ENCODE measurements at regions not wholly inside any gene's neighbourhood (a gene's known extent, or its start where the extent isn't known, plus 50 kb on each side); places are given as distances from the start of the nearest gene placed in this dataset.

DNA sequence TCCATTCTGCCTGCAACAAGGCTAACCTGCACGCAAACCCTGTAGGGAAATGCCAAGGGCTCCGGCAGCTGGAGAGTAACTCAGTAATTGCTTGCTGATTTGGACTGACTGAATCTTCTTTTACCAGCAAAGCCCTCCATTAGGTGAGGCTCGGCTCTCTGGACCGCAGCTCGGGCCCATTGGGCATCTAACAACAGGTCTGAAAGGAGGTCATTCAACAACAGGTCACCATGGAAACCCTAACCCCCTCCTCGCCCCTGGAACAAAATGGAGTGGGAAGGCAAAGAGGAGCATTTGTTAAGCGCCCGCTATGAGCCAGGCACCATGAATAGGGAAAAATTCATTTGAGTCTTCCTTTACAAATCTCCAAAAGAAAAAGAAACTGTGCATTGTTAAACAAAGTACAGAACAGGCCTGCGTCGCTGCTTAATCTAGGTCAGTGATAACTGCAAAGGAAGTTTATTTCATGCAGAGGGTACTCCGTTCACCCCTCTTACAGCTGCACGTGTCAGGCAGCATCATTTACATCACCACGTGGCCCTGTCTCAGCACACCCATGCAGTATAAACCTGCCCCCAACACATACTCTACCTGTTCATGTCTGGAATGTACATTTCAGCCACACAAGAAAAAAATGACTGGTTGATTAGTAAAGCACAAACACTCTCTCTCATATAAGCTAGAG lies 248.8 kb upstream of the NEBL start:
- Mint-ChIP-seq H3K9me3 (no peaks in the 10 kb centered on the region), H3K27ac (no peak overlapping the region), H3K36me3 (no peaks in the 10 kb centered on the region), H3K4me1 (no peaks in the 10 kb centered on the region), H3K27me3 (peaks cover 0 to 2% of the 10 kb centered on the region in 2 donors), H3K4me3 (no peak overlapping the region)
- ChIA-PET CTCF (no interaction called here), POLR2A (no interaction called here)
- ATAC-seq (replicated peaks in 1 of 4) (no peak), DNase-seq (no peak)
- H3K4me1 ChIP-seq (ENCODE audit: control insufficient read depth in 1 of 2, extremely low read depth in 1 of 2, insufficient read depth in 2 of 2, low read length in 2 of 2) = no peaks in the 10 kb centered on the region
- H3K9me3 ChIP-seq = no peaks in the 10 kb centered on the region
- no peaks in the 10 kb centered on the region for H3K36me3 ChIP-seq (ENCODE audit: control insufficient read depth in 2 of 2, extremely low read depth in 1 of 2, insufficient read depth in 1 of 2, low read length in 1 of 2)
- no peak overlapping the region for H3K27ac ChIP-seq (ENCODE audit: low read length)
- no peak overlapping the region for H3K4me3 ChIP-seq (ENCODE audit: control insufficient read depth in 1 of 2, extremely low read depth in 1 of 2, low read length in 1 of 2)
- H3K27me3 ChIP-seq (replicated peaks in 1 of 2; ENCODE audit: control insufficient read depth in 2 of 2, extremely low read depth in 1 of 2, insufficient read depth in 2 of 2, low read length in 1 of 2) = peaks cover 0 to 3% of the 10 kb centered on the region in 2 experiments
- 70% methylated on average over 2 of the region's 13 CpGs for WGBS (ENCODE audit: insufficient coverage)

DNA sequence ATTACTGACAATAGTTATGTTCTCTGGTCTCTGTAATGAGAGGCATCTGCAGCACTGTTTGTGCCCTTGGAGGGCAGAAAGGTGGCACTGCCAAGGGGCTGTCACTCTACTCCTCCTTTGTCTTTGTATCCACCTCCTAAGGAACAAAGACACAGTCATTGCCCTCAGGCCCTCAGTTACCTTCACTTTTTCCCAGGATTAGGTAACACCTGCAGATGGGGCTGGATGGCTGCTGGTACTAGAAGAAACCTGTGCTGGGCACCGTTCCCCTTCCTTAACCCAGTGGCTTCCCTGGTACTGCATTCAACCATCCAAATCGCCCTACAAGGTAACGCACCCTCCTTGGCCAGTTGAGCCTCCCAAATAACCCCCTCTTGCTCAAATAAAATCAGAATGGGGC lies 246.9 kb upstream of the NEBL start:
- DNase-seq = no peak
- H3K9me3 ChIP-seq = no peaks in the 10 kb centered on the region
- Mint-ChIP-seq H3K4me1 (no peaks in the 10 kb centered on the region), H3K36me3 (no peaks in the 10 kb centered on the region), H3K4me3 (no peak overlapping the region), H3K9me3 (no peaks in the 10 kb centered on the region), H3K27ac (no peak overlapping the region), H3K27me3 (peaks cover 0 to 2% of the 10 kb centered on the region in 2 donors)
- POLR2A ChIA-PET = no interaction called here
- H3K36me3 ChIP-seq (ENCODE audit: control insufficient read depth in 2 of 2, extremely low read depth in 1 of 2, insufficient read depth in 1 of 2, low read length in 1 of 2) = no peaks in the 10 kb centered on the region
- no peaks in the 10 kb centered on the region for H3K4me1 ChIP-seq (ENCODE audit: control insufficient read depth in 1 of 2, extremely low read depth in 1 of 2, insufficient read depth in 2 of 2, low read length in 2 of 2)
- no peak overlapping the region for H3K4me3 ChIP-seq (ENCODE audit: control insufficient read depth in 1 of 2, extremely low read depth in 1 of 2, low read length in 1 of 2)
- no peak overlapping the region for H3K27ac ChIP-seq (ENCODE audit: low read length)
- CTCF ChIA-PET = no interaction called here
- ATAC-seq (replicated peaks in 1 of 4) = no peak
- H3K27me3 ChIP-seq (replicated peaks in 1 of 2; ENCODE audit: control insufficient read depth in 2 of 2, extremely low read depth in 1 of 2, insufficient read depth in 2 of 2, low read length in 1 of 2) = peaks cover 0 to 3% of the 10 kb centered on the region in 2 experiments
- no CpG with 5 or more reads among the region's 3 CpGs for WGBS (ENCODE audit: insufficient coverage)

DNA sequence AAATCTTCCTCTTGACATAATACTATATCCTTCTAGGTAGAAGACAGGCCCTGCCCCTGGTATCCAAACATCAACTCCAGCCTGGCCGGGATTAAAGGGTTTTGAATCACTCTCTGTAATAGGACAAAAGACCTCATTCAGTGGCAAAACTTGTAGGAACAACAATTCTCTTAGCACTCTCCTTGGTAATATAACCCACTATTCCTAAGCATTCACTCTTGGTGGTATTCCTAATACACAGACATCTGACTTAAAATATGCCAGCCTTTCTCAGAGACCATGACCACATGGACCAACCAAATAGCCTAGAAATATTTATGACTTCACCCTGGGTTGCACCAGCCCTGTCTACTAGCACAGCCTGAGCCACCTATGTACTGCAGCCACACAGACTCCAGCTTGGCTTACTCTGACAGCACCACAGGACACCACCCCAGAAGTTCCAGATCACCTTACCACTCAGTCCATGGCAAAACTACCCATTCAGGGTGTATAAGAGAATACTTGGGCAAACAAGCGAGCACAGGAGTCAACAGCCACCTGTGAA lies 244.9 kb upstream of the NEBL start:
- no peak overlapping the region for H3K27ac ChIP-seq (ENCODE audit: low read length)
- Mint-ChIP-seq H3K4me3 (no peak overlapping the region), H3K4me1 (no peaks in the 10 kb centered on the region), H3K27ac (no peak overlapping the region), H3K27me3 (peaks cover 0 to 2% of the 10 kb centered on the region in 2 donors), H3K36me3 (no peaks in the 10 kb centered on the region), H3K9me3 (no peaks in the 10 kb centered on the region)
- DNase-seq (no peak), ATAC-seq (replicated peaks in 1 of 4) (no peak)
- H3K4me3 ChIP-seq (ENCODE audit: control insufficient read depth in 1 of 2, extremely low read depth in 1 of 2, low read length in 1 of 2) = no peak overlapping the region
- WGBS (ENCODE audit: insufficient coverage) = 63% methylated on average over 1 of the region's 2 CpGs
- no peaks in the 10 kb centered on the region for H3K9me3 ChIP-seq
- no peaks in the 10 kb centered on the region for H3K36me3 ChIP-seq (ENCODE audit: control insufficient read depth in 2 of 2, extremely low read depth in 1 of 2, insufficient read depth in 1 of 2, low read length in 1 of 2)
- no peaks in the 10 kb centered on the region for H3K4me1 ChIP-seq (ENCODE audit: control insufficient read depth in 1 of 2, extremely low read depth in 1 of 2, insufficient read depth in 2 of 2, low read length in 2 of 2)
- peaks cover 0 to 5% of the 10 kb centered on the region in 2 experiments for H3K27me3 ChIP-seq (replicated peaks in 1 of 2; ENCODE audit: control insufficient read depth in 2 of 2, extremely low read depth in 1 of 2, insufficient read depth in 2 of 2, low read length in 1 of 2)
- CTCF ChIA-PET = no interaction called here
- POLR2A ChIA-PET = no interaction called here

DNA sequence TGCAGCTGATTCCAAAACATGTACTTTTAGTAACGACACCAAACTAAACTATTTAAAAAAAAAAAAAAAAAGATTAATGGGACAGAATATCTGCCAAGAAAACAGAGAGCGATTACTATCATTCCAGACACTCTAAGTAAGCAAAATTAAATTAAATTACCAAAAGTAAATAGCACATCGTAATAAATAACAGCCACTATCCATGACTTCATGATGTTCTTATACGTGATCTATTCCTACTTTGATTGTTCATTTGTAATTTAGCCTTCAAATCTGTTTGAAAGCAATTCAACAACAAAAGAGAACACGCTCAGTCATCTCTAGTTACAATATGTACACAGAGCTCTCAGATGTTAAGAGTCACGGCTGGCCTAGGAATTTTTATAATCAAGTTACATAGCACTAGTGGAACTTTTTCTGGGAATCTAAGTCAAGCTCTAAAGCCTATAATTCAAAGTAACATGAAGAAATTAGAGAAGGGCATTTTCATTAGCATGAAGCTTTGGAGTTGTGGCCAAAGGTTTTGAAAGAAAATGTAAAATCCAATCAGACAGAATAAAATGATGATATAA lies 241.7 kb upstream of the NEBL start:
- H3K4me1 ChIP-seq (ENCODE audit: control insufficient read depth in 1 of 2, extremely low read depth in 1 of 2, insufficient read depth in 2 of 2, low read length in 2 of 2) = no peaks in the 10 kb centered on the region
- peaks cover 0 to 8% of the 10 kb centered on the region in 2 experiments for H3K27me3 ChIP-seq (replicated peaks in 1 of 2; ENCODE audit: control insufficient read depth in 2 of 2, extremely low read depth in 1 of 2, insufficient read depth in 2 of 2, low read length in 1 of 2)
- ATAC-seq (replicated peaks in 1 of 4) = no peak
- no CpG with 5 or more reads among the region's 6 CpGs for WGBS (ENCODE audit: insufficient coverage)
- DNase-seq = no peak
- H3K9me3 ChIP-seq = no peaks in the 10 kb centered on the region
- no peaks in the 10 kb centered on the region for H3K4me1 Mint-ChIP-seq
- POLR2A ChIA-PET = no interaction called here
- no peaks in the 10 kb centered on the region for H3K36me3 ChIP-seq (ENCODE audit: control insufficient read depth in 2 of 2, extremely low read depth in 1 of 2, insufficient read depth in 1 of 2, low read length in 1 of 2)
- no peaks in the 10 kb centered on the region for H3K36me3 Mint-ChIP-seq
- H3K4me3 ChIP-seq (ENCODE audit: control insufficient read depth in 1 of 2, extremely low read depth in 1 of 2, low read length in 1 of 2) = no peak overlapping the region
- H3K9me3 Mint-ChIP-seq = no peaks in the 10 kb centered on the region
- peaks cover 9 to 15% of the 10 kb centered on the region in 2 donors for H3K27me3 Mint-ChIP-seq
- H3K4me3 Mint-ChIP-seq = no peak overlapping the region
- no peak overlapping the region for H3K27ac Mint-ChIP-seq
- CTCF ChIA-PET = interaction anchor here in 1 of 2 donors (0.5 kb wide), 1 partner anchor 137 kb away, joined by 5 read pairs; no protein-coding TSS in a partner anchor
- no peak overlapping the region for H3K27ac ChIP-seq (ENCODE audit: low read length)

DNA sequence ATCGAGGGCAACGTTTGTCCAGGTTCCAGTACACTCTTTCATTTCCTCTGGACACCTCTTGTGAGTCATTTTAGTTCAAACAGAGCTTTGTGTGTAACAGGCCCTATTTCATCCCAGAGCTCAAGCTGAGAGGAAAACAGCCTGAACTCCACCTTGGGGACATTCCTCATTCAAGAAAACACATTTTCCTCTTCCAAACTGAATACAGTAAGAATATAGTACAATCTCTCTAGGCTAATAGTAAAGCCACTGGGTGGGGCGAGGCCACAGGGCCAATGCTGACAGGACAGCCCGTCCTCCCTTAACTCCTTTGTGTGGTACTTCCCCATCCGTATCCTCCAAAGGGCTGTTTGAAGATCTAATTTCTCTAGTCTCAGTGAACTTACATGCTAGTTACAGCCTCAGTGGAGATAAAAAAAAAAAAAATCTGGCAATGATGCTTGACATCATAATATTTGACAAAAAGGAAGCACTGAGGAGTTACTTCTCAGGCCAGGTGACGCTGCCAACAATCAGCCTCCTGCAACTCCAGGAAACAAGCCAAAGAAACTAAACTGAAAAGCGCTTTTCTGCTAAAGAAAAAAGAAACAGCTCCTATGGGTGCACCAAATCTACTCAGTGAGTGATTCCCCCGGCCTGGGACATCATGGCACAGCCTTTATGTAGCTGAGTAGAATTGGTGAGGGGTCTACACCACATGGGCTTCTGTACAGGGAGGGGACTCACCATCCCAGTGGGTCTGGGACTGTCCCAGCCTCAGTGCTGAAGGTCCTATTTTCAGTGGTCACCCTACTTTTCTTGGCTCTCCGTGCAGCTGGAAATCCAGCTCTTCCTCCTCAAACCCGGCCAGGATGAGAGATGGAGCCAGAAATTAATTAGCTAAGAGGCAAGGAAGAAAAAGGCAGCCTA lies 238.2 kb upstream of the NEBL start:
- Histone ChIP-seq H3K4me1 (ENCODE audit: control insufficient read depth in 1 of 2, extremely low read depth in 1 of 2, insufficient read depth in 2 of 2, low read length in 2 of 2) (no peaks in the 10 kb centered on the region), H3K36me3 (ENCODE audit: control insufficient read depth in 2 of 2, extremely low read depth in 1 of 2, insufficient read depth in 1 of 2, low read length in 1 of 2) (no peaks in the 10 kb centered on the region), H3K27ac (ENCODE audit: low read length) (no peak overlapping the region), H3K27me3 (replicated peaks in 1 of 2; ENCODE audit: control insufficient read depth in 2 of 2, extremely low read depth in 1 of 2, insufficient read depth in 2 of 2, low read length in 1 of 2) (peaks cover 0 to 8% of the 10 kb centered on the region in 2 experiments), H3K9me3 (no peaks in the 10 kb centered on the region), H3K4me3 (ENCODE audit: control insufficient read depth in 1 of 2, extremely low read depth in 1 of 2, low read length in 1 of 2) (no peak overlapping the region)
- Mint-ChIP-seq H3K36me3 (no peaks in the 10 kb centered on the region), H3K27ac (no peak overlapping the region), H3K4me3 (no peak overlapping the region), H3K4me1 (no peaks in the 10 kb centered on the region), H3K27me3 (peaks cover 9 to 15% of the 10 kb centered on the region in 2 donors), H3K9me3 (no peaks in the 10 kb centered on the region)
- WGBS (ENCODE audit: insufficient coverage) = 62% methylated on average over 6 of the region's 10 CpGs
- ATAC-seq (replicated peaks in 1 of 4) (no peak), DNase-seq (no peak)
- CTCF ChIA-PET = no interaction called here
- POLR2A ChIA-PET = no interaction called here

DNA sequence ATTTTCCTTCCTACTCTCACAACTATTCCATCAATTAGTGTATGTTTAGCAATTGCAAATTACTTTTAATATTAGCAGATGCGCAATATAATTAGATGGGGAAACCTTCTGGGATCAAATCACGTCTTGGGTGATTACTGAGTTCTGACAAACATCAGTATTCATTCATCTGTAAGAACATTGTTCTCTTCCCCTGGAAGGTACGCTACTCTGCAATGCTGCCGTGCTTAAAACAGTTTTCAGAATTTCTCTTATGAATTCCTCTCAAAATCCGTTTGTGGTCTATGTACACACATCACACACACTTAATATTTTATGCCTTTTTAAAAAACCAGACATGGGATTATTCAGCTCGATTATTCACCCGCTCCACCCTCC lies 237.5 kb upstream of the NEBL start:
- Mint-ChIP-seq H3K4me1 (no peaks in the 10 kb centered on the region), H3K27me3 (peaks cover 9 to 15% of the 10 kb centered on the region in 2 donors), H3K4me3 (no peak overlapping the region), H3K9me3 (no peaks in the 10 kb centered on the region), H3K27ac (no peak overlapping the region), H3K36me3 (no peaks in the 10 kb centered on the region)
- ChIA-PET CTCF (interaction anchor here in 1 of 2 donors (0.6 kb wide), 1 partner anchor 464 kb away, joined by 3 read pairs; no protein-coding TSS in a partner anchor), POLR2A (no interaction called here)
- DNase-seq (no peak), ATAC-seq (replicated peaks in 1 of 4) (no peak)
- Histone ChIP-seq H3K9me3 (no peaks in the 10 kb centered on the region), H3K4me3 (ENCODE audit: control insufficient read depth in 1 of 2, extremely low read depth in 1 of 2, low read length in 1 of 2) (no peak overlapping the region), H3K27ac (ENCODE audit: low read length) (no peak overlapping the region), H3K27me3 (replicated peaks in 1 of 2; ENCODE audit: control insufficient read depth in 2 of 2, extremely low read depth in 1 of 2, insufficient read depth in 2 of 2, low read length in 1 of 2) (peaks cover 0 to 8% of the 10 kb centered on the region in 2 experiments), H3K36me3 (ENCODE audit: control insufficient read depth in 2 of 2, extremely low read depth in 1 of 2, insufficient read depth in 1 of 2, low read length in 1 of 2) (no peaks in the 10 kb centered on the region), H3K4me1 (ENCODE audit: control insufficient read depth in 1 of 2, extremely low read depth in 1 of 2, insufficient read depth in 2 of 2, low read length in 2 of 2) (no peaks in the 10 kb centered on the region)
- 88% methylated on average over 5 of the region's 7 CpGs for WGBS (ENCODE audit: insufficient coverage)

Data from T-cell (primary cell).